Nephron (organoid): ENCODE measurements at regions not wholly inside any gene's neighbourhood (a gene's known extent, or its start where the extent isn't known, plus 50 kb on each side); places are given as distances from the start of the nearest gene placed in this dataset.

Experiments used
- H3K27ac Mint-ChIP-seq, 3 experiments: 2 replicates each; pipeline ENCODE4 v1.8.0; 2020; ENCODE audit warnings: mixed read lengths in 3 of 3, mild to moderate bottlenecking in 2 of 3, moderate library complexity in 1 of 3
- H3K27me3 Mint-ChIP-seq: 2 replicates; pipeline ENCODE4 v1.8.0; 2021; ENCODE audit warnings: low read depth, mild to moderate bottlenecking, moderate library complexity, mixed read lengths
- H3K36me3 Mint-ChIP-seq: 2 replicates; pipeline ENCODE4 v1.8.0; 2020; ENCODE audit warnings: low read depth, mixed read lengths
- H3K4me1 Mint-ChIP-seq: 2 replicates; pipeline ENCODE4 v1.8.0; 2020; ENCODE audit warnings: mixed read lengths
- H3K4me3 Mint-ChIP-seq, 3 experiments: 2 replicates each; pipeline ENCODE4 v1.8.0; 2020; ENCODE audit warnings: mild to moderate bottlenecking in 3 of 3, mixed read lengths in 3 of 3, moderate library complexity in 2 of 3
- H3K9me3 Mint-ChIP-seq: 2 replicates; pipeline ENCODE4 v1.8.0; 2020; ENCODE audit warnings: mixed read lengths
- TF ChIP-seq, protein P1 (sequence below), 3 experiments: fragments of 200-600 bp; sonication (generic); IDR thresholded peaks; one replicate each; pipeline ENCODE4 v1.5.0; 2021; ENCODE audit warnings: antibody characterized with exemption in 3 of 3; ENCODE audit not compliant: unreplicated experiment in 3 of 3

DNA sequence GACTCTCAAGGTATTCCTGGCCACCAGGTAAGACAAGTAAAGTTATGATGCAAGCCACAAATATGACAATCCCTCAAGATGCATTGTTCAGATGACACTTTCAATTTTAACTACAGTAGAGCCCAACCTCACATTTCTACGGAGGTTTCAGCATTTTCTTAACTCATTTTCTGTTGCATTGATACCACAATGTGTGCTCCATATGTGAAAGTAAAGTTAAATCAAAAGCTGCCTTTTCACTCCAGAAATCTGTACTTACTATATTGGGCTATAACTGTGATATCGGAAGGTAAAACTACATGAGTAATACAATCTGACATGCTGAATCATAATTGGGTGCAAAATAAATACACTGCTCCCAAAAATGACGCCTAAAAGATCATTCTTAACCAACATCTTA lies 333.6 kb upstream of the MEF2C start:
- no peak overlapping the region for H3K27ac Mint-ChIP-seq
- peaks cover 6% of the 10 kb centered on the region for H3K9me3 Mint-ChIP-seq
- H3K4me1 Mint-ChIP-seq = peaks cover 35% of the 10 kb centered on the region
- H3K27me3 Mint-ChIP-seq = peaks cover 3% of the 10 kb centered on the region
- no peak overlapping the region for H3K4me3 Mint-ChIP-seq
- TF ChIP-seq, protein P1, sequence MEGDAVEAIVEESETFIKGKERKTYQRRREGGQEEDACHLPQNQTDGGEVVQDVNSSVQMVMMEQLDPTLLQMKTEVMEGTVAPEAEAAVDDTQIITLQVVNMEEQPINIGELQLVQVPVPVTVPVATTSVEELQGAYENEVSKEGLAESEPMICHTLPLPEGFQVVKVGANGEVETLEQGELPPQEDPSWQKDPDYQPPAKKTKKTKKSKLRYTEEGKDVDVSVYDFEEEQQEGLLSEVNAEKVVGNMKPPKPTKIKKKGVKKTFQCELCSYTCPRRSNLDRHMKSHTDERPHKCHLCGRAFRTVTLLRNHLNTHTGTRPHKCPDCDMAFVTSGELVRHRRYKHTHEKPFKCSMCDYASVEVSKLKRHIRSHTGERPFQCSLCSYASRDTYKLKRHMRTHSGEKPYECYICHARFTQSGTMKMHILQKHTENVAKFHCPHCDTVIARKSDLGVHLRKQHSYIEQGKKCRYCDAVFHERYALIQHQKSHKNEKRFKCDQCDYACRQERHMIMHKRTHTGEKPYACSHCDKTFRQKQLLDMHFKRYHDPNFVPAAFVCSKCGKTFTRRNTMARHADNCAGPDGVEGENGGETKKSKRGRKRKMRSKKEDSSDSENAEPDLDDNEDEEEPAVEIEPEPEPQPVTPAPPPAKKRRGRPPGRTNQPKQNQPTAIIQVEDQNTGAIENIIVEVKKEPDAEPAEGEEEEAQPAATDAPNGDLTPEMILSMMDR (IDR thresholded peaks at IDR 0.05; ENCODE audit: unreplicated experiment in 3 of 3) = no peak
- H3K36me3 Mint-ChIP-seq = peaks cover 3% of the 10 kb centered on the region

DNA sequence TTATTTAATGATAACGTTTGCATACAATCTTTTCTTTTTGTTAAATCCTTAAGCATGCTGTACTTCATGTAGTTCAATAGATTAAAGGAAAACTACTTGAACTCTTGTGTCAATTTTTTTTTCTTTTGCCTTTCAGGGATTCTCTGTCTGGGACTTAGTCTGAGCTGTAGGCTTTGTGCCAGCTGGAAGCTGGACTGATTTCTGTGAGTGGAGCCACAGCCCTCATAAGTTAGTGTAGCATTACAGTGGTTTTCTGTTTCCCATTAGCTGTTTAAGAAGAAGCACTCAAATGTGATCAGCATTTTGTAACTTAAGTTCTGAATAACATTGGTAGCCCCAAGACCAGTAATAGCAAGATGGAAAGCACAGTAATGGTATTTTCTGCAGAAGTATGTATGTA lies 330.6 kb upstream of the MEF2C start:
- Mint-ChIP-seq H3K4me1 (peaks cover 38% of the 10 kb centered on the region), H3K9me3 (no peaks in the 10 kb centered on the region)

DNA sequence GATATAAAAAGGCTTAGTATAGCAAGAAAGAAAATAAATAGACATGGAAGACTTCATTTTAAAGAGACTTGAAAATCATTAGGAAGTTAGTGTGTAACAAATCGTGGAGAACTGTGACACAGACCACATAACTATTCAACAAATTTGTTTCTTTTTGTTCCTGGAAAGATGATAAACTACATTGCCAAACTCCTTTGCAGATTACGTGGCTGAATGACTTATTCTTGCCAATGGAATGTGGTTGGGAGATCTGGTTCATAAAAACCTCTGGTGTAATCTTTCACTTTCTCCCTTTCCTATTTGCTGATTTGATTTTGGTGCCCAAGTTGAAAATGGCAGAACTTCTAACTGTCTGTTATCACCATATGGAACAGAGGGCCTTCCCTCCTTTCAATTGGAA lies 328.9 kb upstream of the MEF2C start:
- Mint-ChIP-seq H3K27ac (no peak overlapping the region), H3K36me3 (no peaks in the 10 kb centered on the region), H3K4me3 (no peak overlapping the region), H3K27me3 (no peaks in the 10 kb centered on the region), H3K9me3 (no peaks in the 10 kb centered on the region), H3K4me1 (peaks cover 38% of the 10 kb centered on the region)
- TF ChIP-seq, protein P1 (IDR thresholded peaks at IDR 0.05; ENCODE audit: unreplicated experiment in 3 of 3) = no peak

More for the DNA sequence above, 330.6 kb upstream of the MEF2C start:
- Mint-ChIP-seq H3K27ac (peak overlapping the region; percentile 8 to 49 (median 28)), H3K36me3 (no peaks in the 10 kb centered on the region), H3K27me3 (peaks cover 3% of the 10 kb centered on the region), H3K4me3 (no peak overlapping the region)
- TF ChIP-seq, protein P1 (IDR thresholded peaks at IDR 0.05; ENCODE audit: unreplicated experiment in 3 of 3) = no peak

DNA sequence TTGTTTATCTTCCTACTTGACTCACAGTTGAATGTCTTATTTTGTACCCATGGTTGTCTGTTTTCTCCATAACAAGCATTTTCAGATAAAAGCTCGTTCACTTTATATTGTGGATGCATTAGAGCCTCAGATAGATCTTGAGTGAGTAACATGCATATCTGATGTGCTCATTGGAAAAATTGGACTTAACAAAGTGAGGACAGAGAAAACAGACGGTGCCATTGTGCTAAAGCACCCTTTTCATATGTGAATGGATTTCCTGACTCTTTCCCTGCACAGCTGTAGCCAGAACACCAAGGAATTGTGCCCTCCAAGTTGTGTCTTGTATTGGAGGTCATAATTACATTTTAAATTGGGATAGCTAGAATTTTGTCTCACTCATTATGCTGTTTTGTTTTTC lies 325.8 kb upstream of the MEF2C start:
- no peak overlapping the region for H3K27ac Mint-ChIP-seq
- no peaks in the 10 kb centered on the region for H3K9me3 Mint-ChIP-seq
- H3K27me3 Mint-ChIP-seq = no peaks in the 10 kb centered on the region
- H3K4me1 Mint-ChIP-seq = peaks cover 20% of the 10 kb centered on the region
- TF ChIP-seq, protein P1 (IDR thresholded peaks at IDR 0.05; ENCODE audit: unreplicated experiment in 3 of 3) = no peak
- H3K36me3 Mint-ChIP-seq = no peaks in the 10 kb centered on the region
- H3K4me3 Mint-ChIP-seq = no peak overlapping the region

DNA sequence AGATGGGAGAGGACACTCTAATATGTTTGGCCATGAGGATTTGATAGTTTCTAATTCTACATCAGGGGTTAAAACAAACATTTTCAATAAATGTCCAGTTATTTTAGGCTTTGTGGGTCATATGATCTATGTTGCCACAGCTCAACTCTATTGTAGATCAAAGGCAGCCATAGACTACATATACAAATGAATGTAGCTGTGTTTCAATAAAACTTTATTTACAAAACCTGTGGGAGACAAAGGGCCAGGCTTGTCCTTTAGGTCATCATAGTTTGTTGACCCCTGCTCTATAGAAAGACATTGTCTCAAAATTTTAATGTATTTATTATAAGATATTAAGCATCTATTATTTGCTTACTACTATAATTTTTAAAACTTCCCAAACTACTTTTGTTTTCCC lies 325.4 kb upstream of the MEF2C start:
- no peak overlapping the region for H3K27ac Mint-ChIP-seq
- TF ChIP-seq, protein P1 (IDR thresholded peaks at IDR 0.05; ENCODE audit: unreplicated experiment in 3 of 3) = no peak
- no peaks in the 10 kb centered on the region for H3K36me3 Mint-ChIP-seq
- H3K4me1 Mint-ChIP-seq = peaks cover 16% of the 10 kb centered on the region
- no peaks in the 10 kb centered on the region for H3K27me3 Mint-ChIP-seq
- no peak overlapping the region for H3K4me3 Mint-ChIP-seq
- no peaks in the 10 kb centered on the region for H3K9me3 Mint-ChIP-seq

DNA sequence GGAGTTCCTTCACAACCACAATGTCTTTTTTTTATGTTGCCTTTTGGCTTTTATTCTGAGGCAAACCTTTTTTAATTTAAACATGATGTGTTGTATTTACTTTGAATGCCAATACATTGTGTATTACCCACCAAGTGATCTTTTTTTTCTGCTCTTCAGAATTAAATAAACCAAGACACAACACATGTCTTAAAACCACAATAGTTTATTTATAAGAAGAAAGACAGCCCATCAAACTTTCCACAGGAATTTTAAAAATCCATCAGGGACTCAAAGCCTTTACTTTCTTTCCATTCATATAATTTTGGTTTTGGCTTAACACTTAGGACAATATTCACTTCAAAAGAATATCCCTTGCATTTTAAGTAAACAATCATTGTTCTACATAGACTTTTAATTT lies 321.8 kb upstream of the MEF2C start:
- Mint-ChIP-seq H3K36me3 (peaks cover 4% of the 10 kb centered on the region), H3K27me3 (no peaks in the 10 kb centered on the region)

More for the DNA sequence above, 321.8 kb upstream of the MEF2C start:
- Mint-ChIP-seq H3K9me3 (peaks cover 15% of the 10 kb centered on the region), H3K4me1 (no peaks in the 10 kb centered on the region), H3K27ac (no peak overlapping the region), H3K4me3 (no peak overlapping the region)
- TF ChIP-seq, protein P1 (IDR thresholded peaks at IDR 0.05; ENCODE audit: unreplicated experiment in 3 of 3) = no peak
